NCI-H1092 (cell line): ENCODE measurements at regions not wholly inside any gene's neighbourhood (a gene's known extent, or its start where the extent isn't known, plus 50 kb on each side); places are given as distances from the start of the nearest gene placed in this dataset.

ENCODE experiments used
- DNase-seq: peaks from one replicate; lab custom pipeline; 2025; lab: John Stamatoyannopoulos, UW

DNA sequence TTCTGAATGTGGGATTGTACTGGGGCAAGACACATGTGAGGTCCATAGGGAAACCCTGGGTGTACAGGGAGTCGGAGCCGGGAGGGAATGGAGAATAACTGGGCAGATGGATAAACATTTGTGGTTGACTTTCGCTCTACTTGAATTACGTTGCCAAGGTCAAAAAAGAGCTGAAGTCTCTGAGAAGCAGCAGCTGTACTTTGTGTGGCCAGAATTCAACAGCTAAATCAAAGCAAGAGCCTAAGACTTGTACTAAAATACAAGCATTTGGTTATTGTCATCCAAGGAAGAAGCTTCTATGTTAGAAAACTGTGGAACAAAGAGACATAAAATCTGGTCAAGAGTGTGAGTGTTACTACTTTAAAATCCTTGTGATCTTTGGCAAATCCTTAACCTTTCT, 457.2 kb downstream of the ARL4A start:
- no peak for DNase-seq

DNA sequence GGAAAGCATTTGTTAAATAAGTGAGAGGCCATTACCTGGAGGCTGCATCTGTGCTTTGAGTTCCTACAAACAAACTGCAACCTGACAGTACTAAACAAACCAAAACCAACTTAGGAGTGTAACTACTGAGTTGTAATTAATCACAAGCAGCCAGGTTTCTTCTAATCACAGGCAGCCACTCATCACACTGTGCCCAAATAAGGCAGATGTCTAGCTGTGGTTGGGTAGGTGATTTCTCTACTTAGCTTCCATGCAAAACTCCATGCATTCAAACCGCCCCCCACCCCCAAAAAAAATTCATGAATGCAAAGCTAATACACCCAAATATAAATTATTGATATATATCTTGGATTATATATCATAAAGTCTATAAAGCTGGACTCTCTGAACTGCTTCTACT, 461.1 kb downstream of the ARL4A start:
- no peak for DNase-seq

GRCh38 chr7:13151978-13152377, 464.5 kb downstream of the ARL4A start:
- no peak for DNase-seq

GRCh38 chr7:13152755-13153154, 465.3 kb downstream of the ARL4A start:
- DNase-seq = no peak

- DNase-seq = no peak
Measured at GRCh38 chr7:13153266-13153665, 465.8 kb downstream of the ARL4A start.

DNA sequence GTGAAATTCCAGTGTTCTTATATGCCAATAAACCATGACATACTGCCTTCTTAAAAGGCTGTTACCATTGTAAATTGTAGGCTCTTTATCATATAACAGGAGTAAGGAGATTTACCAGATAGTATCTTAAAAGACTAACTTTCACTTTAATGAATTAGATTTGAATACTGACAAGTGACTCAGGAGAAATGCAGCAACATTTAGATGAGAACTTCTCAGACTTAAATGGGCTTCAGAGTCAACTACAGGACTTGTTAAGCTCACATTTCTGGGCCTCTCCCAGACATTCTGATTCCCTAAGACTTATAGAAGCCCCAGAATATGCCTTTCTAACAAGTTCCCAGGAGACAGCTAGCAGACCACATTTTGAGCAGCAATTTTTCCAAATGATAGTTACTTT, 466.3 kb downstream of the ARL4A start:
- no peak for DNase-seq

DNA sequence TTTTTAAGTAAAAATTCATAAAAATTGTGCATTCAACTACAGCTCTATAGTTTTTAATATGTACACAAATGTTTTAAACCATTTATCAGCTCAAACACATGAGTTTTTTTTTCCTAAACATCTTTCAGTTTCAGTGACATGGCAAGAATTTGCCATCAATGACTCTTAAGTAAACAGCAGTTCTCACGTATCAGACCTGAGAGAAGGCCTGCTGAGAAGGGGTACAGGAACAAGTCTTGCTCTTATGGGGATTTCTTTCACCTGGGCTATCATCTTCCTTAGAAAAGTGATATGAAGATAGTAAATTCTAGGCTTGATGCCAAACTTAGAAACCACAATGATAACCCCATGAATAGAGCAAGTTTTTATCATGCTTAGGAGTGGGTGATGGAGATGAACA, 467.8 kb downstream of the ARL4A start:
- no peak for DNase-seq

- DNase-seq = no peak
Measured at GRCh38 chr7:13159003-13159402, 471.6 kb downstream of the ARL4A start.

- DNase-seq = no peak
Measured at GRCh38 chr7:13159467-13160184, 472.2 kb downstream of the ARL4A start.

- no peak for DNase-seq
Measured at GRCh38 chr7:13161125-13161524, 473.7 kb downstream of the ARL4A start.

DNA sequence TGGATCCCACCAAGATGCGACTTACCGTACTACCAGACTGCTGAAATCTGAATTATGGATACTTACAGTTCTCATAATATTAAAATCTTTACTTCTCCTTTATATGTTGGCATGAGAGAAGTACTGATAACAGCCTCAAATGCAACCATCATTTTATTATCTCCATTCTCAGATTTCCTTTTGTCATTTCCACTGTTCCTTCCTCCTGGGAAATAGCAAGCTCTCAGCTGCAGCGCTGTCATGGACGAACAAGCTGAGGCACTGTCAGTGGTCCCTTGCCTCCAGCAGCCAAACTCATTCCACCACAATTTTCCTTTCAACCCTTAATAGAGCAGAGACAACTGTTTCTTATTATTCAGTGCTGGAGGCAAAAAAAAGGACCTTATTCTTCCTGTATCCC, 478.4 kb downstream of the ARL4A start:
- DNase-seq = no peak

DNA sequence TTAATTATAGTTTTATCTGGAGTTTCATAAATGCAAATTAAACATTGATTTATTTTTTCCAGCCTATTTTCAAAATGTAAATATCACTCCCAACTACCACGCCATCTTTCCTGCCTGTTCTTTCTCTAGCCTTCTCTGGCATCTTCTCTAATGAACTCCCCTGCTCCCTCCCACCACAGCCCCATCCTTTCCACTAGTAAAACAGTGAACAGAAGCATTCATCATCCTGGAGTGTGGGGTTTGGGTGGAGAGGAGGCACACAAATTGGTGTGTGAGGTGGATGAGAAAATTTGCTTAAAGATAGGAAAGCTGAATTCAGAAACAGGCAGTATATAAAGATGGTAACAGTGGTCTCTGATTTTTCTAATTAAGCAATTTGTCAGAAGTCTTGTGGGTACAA, 479.4 kb downstream of the ARL4A start:
- no peak for DNase-seq

- DNase-seq = no peak
Measured at GRCh38 chr7:13169356-13169755, 481.9 kb downstream of the ARL4A start.

GRCh38 chr7:13174991-13175390, 487.6 kb downstream of the ARL4A start:
- DNase-seq = no peak

DNA sequence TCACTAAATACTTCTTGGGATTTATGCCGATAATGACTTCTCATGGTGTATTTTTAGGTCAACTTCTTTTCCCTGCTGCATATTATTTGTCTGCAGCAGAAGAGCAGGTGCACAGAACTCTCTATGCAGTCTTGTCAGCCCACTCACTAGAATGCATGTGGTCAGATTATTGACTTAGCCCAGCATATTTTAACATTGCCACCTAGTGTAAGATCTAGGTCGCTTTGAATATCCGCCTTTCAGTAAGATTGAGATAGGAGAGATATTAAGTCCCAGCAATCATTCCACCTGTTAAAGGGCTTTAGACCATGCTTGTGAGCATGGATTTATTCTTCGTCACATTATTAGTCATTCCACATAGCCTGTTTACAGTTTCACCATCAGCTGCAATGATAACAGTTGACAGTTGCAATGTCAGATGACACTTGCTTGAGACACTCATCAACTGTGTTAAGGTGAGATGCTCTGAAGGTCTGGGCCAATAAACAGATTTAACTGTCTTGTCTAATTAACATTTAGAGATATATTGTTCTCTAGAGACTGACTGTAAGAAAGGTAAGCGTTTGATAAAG, 491.7 kb downstream of the ARL4A start:
- DNase-seq = no peak

DNA sequence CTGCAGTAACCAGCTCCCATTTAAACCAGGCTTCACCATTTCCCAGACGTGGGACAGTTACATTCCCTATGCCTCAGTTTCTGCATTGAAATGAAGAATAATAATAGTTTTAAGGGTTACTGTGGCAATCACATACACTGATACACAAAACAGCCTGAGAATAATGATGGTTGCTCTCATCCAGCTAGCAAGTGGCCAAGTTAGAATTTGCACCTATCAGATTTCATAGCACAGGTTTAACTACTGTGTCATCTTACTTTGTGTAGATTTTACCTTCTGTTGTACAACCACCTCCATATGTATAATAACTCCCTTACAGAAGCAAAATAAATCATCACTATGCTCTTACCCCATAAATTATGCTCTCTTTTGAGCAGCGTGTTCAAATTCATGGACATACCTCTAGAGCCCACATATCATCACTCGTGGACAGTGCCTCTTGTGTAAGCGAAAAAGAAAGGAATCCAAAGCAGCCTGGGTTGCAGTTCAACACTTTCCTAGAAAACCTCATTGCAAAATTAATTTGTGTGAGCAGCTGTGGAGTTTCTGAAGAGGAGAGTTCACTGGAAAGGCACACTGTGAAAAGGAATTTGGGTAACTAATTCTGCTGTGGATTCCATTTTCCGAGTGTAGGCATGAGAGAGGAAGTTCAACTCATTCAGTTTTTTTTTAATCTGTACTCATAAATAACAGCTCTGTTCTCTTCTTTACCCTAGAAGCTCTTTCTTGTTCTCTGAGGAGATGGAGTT, 492.5 kb downstream of the ARL4A start:
- DNase-seq = no peak

GRCh38 chr7:13181216-13181615, 493.8 kb downstream of the ARL4A start:
- peak; percentile 92 for DNase-seq

DNA sequence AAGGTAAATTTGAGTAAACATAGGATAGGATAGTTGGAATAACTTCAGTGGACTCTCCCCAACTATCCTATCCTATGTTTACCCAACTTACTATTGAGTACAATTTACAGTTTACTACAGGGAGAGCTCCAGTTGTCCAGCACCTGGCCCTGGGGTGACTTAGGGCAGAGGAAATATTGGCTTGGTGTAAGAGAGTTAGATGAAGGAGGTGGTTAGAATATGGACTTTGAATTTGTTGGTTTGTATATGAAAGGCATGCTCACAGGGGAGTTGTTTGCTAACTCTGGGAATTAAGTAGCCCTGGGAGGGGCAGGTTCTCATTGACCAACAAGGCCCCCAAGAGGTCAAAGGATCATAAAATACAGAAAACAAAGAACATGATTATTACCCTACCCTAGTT, 497.7 kb downstream of the ARL4A start:
- no peak for DNase-seq

GRCh38 chr7:13188236-13188805, 500.9 kb downstream of the ARL4A start:
- no peak for DNase-seq

DNA sequence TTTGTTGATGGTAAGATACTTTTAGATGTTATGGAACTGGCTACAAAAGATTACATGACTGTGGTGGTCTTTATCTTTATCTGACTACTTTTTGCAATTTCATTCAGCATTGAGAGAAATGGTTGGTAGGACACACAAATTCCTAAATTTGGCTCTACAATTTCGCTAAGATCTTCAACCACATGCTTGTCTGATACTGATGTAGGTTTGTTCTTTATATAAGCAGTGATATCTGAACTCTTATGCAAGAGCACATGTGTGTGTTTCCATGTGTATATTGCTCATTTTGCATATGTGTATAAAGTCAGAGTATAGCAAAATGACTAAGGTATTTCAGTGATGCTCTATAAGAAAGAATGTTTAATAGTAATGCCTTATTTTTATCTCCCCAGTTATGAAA, 501.5 kb downstream of the ARL4A start:
- DNase-seq = no peak

DNA sequence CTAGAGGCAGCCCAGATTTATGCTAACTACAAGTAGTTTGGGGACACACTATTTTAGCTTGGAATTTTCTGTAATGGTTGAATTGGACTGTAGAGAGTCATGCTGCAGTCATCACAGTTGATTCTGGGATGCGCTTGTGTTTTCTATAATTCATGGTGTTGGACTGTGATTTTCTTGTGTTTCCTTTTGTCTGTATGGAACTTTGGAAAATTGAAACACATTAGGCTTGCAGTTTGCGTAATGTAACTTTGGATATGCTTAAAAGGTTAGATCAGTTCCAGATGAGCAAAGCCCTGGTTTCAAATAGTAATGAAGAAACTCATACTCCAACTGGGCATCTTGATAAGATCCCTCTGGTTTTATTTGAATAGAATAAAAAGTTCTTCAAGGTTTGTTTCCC, 502.2 kb downstream of the ARL4A start:
- no peak for DNase-seq

GRCh38 chr7:13197501-13197900, 510.1 kb downstream of the ARL4A start:
- DNase-seq = no peak

DNA sequence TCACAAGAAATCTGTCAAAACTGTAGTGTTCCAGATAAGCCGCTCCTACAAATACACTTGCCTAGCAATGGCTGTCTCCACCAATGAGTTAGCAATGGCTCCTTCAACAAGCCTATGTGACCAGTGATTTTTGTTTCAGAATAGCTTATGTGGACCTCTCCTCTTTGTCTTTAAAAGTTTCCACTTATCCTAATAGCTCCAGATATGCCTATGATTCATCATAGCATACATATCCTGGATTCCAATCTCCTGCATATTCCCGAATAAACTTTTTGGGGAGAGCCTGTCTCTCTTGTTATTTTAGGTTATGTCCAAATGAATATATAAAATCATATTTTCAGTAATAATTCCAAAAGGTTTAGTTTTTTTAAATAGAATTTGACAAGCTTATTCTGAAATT, 510.6 kb downstream of the ARL4A start:
- DNase-seq = no peak
